ENCODE measurements at regions not wholly inside any gene's neighbourhood (a gene's known extent, or its start where the extent isn't known, plus 50 kb on each side); places are given as distances from the start of the nearest gene placed in this dataset.

DNA sequence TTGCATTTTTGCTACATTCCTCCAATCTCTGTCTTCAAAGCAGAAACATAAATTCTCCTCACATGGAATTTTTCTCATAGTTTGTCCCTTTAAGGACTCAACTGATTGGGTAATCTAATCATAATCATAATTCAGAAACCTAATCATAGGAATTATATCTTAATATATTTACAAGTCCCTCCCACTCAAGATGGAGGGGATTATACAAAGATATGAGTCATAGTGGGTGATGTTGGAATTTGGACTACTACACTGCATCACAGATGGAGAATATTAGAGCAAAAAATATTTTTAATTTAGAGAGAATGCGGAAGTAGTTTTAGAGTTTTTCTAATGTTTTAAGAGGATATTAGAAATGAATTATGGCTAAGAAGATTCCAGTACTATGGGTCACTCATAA lies 1034.0 kb downstream of the DTWD2 start:
- H3K27ac ChIP-seq (ENCODE audit: low read length) = no peak overlapping the region
- no peaks in the 10 kb centered on the region for H3K9me2 ChIP-seq (ENCODE audit: insufficient read depth, low read length)
- no peaks in the 10 kb centered on the region for H3K36me3 ChIP-seq (ENCODE audit: insufficient read depth, low read length)
- no peak overlapping the region for H3K9ac ChIP-seq (ENCODE audit: low read length)
- no peak overlapping the region for H2AFZ ChIP-seq (ENCODE audit: low read depth, low read length)
- no peaks in the 10 kb centered on the region for H3K27me3 ChIP-seq (ENCODE audit: insufficient read depth, low read depth, low read length)
- no peaks in the 10 kb centered on the region for H3F3A ChIP-seq (ENCODE audit: insufficient read depth, low read length, poor library complexity, severe bottlenecking)
- H3K9me3 ChIP-seq (ENCODE audit: low read length) = no peaks in the 10 kb centered on the region
- no peak for TF ChIP-seq EP300 (conservative IDR thresholded peaks at IDR 0.05; ENCODE audit: poor library complexity, severe bottlenecking)
- no peak for TF ChIP-seq RAD21 (conservative IDR thresholded peaks at IDR 0.05)
- no peak for TF ChIP-seq SMC3 (conservative IDR thresholded peaks at IDR 0.05; ENCODE audit: poor library complexity)
- TF ChIP-seq POLR2AphosphoS5 (IDR thresholded peaks at IDR 0.05) = no peak
- TF ChIP-seq, protein P1, sequence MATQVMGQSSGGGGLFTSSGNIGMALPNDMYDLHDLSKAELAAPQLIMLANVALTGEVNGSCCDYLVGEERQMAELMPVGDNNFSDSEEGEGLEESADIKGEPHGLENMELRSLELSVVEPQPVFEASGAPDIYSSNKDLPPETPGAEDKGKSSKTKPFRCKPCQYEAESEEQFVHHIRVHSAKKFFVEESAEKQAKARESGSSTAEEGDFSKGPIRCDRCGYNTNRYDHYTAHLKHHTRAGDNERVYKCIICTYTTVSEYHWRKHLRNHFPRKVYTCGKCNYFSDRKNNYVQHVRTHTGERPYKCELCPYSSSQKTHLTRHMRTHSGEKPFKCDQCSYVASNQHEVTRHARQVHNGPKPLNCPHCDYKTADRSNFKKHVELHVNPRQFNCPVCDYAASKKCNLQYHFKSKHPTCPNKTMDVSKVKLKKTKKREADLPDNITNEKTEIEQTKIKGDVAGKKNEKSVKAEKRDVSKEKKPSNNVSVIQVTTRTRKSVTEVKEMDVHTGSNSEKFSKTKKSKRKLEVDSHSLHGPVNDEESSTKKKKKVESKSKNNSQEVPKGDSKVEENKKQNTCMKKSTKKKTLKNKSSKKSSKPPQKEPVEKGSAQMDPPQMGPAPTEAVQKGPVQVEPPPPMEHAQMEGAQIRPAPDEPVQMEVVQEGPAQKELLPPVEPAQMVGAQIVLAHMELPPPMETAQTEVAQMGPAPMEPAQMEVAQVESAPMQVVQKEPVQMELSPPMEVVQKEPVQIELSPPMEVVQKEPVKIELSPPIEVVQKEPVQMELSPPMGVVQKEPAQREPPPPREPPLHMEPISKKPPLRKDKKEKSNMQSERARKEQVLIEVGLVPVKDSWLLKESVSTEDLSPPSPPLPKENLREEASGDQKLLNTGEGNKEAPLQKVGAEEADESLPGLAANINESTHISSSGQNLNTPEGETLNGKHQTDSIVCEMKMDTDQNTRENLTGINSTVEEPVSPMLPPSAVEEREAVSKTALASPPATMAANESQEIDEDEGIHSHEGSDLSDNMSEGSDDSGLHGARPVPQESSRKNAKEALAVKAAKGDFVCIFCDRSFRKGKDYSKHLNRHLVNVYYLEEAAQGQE (IDR thresholded peaks at IDR 0.05; ENCODE audit: borderline replicate concordance) = no peak
- no peak for TF ChIP-seq MXI1 (conservative IDR thresholded peaks at IDR 0.05; ENCODE audit: poor library complexity, severe bottlenecking)
- TF ChIP-seq, protein P2, sequence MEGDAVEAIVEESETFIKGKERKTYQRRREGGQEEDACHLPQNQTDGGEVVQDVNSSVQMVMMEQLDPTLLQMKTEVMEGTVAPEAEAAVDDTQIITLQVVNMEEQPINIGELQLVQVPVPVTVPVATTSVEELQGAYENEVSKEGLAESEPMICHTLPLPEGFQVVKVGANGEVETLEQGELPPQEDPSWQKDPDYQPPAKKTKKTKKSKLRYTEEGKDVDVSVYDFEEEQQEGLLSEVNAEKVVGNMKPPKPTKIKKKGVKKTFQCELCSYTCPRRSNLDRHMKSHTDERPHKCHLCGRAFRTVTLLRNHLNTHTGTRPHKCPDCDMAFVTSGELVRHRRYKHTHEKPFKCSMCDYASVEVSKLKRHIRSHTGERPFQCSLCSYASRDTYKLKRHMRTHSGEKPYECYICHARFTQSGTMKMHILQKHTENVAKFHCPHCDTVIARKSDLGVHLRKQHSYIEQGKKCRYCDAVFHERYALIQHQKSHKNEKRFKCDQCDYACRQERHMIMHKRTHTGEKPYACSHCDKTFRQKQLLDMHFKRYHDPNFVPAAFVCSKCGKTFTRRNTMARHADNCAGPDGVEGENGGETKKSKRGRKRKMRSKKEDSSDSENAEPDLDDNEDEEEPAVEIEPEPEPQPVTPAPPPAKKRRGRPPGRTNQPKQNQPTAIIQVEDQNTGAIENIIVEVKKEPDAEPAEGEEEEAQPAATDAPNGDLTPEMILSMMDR (IDR thresholded peaks at IDR 0.05; ENCODE audit: poor library complexity, severe bottlenecking) = no peak
- no peak for TF ChIP-seq TAF1 (IDR thresholded peaks at IDR 0.05; ENCODE audit: low read depth)
- no peaks in the 10 kb centered on the region for H4K20me1 ChIP-seq (ENCODE audit: insufficient read depth)
- H3K4me2 ChIP-seq (ENCODE audit: low read length) = no peak overlapping the region
- no peak overlapping the region for H3K4me3 ChIP-seq (ENCODE audit: low read length)
- H3K79me2 ChIP-seq (replicated peaks; ENCODE audit: insufficient read depth, low read length) = no peaks in the 10 kb centered on the region

DNA sequence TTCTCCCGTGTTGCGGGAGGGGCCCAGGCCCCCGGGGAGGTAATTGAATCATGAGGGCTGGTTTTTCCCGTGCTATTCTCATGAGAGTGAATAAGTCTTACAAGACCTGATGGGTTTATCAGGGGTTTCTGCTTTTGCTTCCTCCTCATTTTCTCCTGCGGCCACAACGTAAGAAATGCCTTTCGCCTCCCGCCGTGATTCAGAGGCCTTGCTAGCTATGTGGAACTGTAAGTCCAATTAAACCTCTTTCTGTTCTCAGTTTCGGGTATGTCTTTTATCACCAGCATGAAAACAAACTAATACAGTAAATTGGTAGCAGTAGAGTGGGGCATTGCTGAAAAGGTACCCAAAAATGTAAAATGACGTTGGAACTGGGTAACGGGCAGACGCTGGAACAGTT lies 1035.1 kb downstream of the DTWD2 start:
- Histone ChIP-seq H3K9me2 (ENCODE audit: insufficient read depth, low read length) (no peaks in the 10 kb centered on the region), H2AFZ (ENCODE audit: low read depth, low read length) (no peak overlapping the region), H3K79me2 (replicated peaks; ENCODE audit: insufficient read depth, low read length) (no peaks in the 10 kb centered on the region), H3K9me3 (ENCODE audit: low read length) (no peaks in the 10 kb centered on the region), H3K36me3 (ENCODE audit: insufficient read depth, low read length) (no peaks in the 10 kb centered on the region), H3F3A (ENCODE audit: insufficient read depth, low read length, poor library complexity, severe bottlenecking) (no peaks in the 10 kb centered on the region), H3K4me3 (ENCODE audit: low read length) (no peak overlapping the region), H4K20me1 (ENCODE audit: insufficient read depth) (no peaks in the 10 kb centered on the region), H3K27me3 (ENCODE audit: insufficient read depth, low read depth, low read length) (no peaks in the 10 kb centered on the region), H3K9ac (ENCODE audit: low read length) (no peak overlapping the region), H3K4me2 (ENCODE audit: low read length) (no peak overlapping the region), H3K27ac (ENCODE audit: low read length) (no peak overlapping the region)
- no peak for TF ChIP-seq EZH2 (IDR thresholded peaks at IDR 0.05; ENCODE audit: borderline replicate concordance, insufficient read depth, low read length, poor library complexity, severe bottlenecking)
- no peak for TF ChIP-seq SMC3 (conservative IDR thresholded peaks at IDR 0.05; ENCODE audit: poor library complexity)
- TF ChIP-seq, protein P2 (IDR thresholded peaks at IDR 0.05; ENCODE audit: poor library complexity, severe bottlenecking) = no peak
